ENCODE measurements at regions not wholly inside any gene's neighbourhood (a gene's known extent, or its start where the extent isn't known, plus 50 kb on each side); places are given as distances from the start of the nearest gene placed in this dataset.
A peak's percentile ranks its signal among the peaks of the same experiment; 100 is the strongest.

DNA sequence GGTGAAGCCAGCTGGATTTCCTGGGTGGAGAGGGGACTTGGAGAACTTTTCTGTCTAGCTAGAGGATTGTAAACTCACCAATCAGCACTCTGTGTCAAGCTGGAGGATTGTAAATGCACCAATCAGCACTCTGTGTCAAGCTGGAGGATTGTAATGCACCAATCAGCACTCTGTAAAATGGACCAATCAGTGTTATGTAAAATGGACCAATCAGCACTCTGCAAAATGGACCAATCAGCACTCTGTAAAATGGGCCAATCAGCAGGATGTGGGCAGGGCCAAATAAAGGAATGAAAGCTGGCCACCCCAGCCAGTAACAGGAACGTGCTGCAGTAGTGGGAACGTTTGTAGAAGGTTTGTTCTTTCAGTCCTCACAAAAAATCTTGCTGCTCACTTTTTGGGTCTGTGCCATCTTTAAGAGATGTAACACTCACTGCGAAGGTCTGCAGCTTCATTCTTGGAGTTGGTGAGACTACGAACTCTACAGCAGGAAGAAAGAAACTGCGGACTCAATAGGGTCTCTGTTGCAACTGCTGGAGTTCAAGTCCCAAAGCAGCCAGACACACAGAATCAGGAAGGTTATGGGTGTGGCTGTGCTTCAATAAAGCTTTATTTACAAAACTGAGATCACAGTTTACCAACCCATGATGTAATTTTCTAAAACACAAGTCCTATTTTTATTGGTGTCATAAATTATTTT, 145.7 kb upstream of the ERCC6L2 start:
- DNase-seq: no peak
- peaks cover 5% of the 10 kb centered on the region; the same call in 1 of the 2 replicates for H3K9me3 ChIP-seq

GRCh38 chr9:95729046-95729445, 146.4 kb upstream of the ERCC6L2 start:
- no peak for DNase-seq
- Histone ChIP-seq H3K36me3 (no peaks in the 10 kb centered on the region), H3K4me3 (no peak overlapping the region), H3K27me3 (no peaks in the 10 kb centered on the region), H3K9me3 (peaks cover 5% of the 10 kb centered on the region; the same call in 1 of the 2 replicates)

More for the DNA sequence above, 145.7 kb upstream of the ERCC6L2 start:
- no peaks in the 10 kb centered on the region for H3K27me3 ChIP-seq
- no peaks in the 10 kb centered on the region for H3K36me3 ChIP-seq
- H3K4me3 ChIP-seq: no peak overlapping the region

DNA sequence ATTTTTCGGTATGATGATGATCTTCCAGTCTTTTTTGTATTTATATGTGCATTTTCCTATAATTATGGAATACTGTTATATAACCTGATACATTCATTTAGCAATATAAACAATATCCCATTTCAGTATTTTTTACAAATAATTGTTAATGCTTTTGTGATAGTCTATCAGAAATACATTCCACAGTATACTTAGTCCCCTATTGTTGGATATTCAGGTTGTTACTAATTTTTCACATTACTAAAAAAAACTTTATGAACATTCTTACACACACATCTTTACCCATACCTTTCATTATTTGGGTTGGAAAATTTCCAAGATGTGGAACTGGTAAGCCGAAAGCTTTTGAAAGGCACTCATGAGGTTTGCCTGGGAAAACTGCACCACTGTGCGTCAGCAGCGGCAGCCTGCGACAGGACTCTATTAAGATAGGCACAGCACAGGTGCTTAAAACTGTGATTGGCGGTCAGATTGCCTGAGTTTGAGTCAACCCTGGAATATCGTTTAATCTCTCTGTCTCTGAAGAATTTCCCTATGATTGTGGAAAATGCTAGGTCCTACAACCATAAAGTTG, 147.5 kb upstream of the ERCC6L2 start:
- Histone ChIP-seq H3K27me3 (no peaks in the 10 kb centered on the region), H3K4me3 (no peak overlapping the region), H3K9me3 (peaks cover 5% of the 10 kb centered on the region; the same call in 1 of the 2 replicates), H3K36me3 (no peaks in the 10 kb centered on the region)
- DNase-seq: no peak

GRCh38 chr9:95726756-95727155, 148.7 kb upstream of the ERCC6L2 start:
- Histone ChIP-seq H3K9me3 (peaks cover 5% of the 10 kb centered on the region; the same call in 1 of the 2 replicates), H3K27me3 (no peaks in the 10 kb centered on the region), H3K4me3 (no peak overlapping the region), H3K36me3 (no peaks in the 10 kb centered on the region)
- DNase-seq: no peak

DNA sequence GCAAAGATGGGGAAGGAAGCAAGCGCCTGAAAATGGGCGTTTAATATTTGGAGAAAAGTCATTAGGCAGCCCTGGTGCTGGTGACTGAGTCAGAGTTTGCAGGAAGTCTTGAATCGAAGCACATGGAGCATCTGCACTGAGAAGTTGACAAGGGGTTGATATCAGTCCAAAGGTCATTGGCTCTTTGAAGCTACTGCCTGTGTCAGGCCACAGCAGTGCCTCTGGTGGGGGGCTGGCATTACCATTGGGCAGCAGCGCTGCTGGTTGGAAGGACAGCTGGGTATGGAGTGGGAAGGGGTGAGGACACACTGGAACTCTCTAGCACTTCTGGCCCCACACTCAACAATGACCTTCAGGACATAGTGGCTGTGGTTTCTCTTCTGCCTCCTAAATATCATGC, 150.4 kb upstream of the ERCC6L2 start:
- Histone ChIP-seq H3K4me3 (no peak overlapping the region), H3K9me3 (peaks cover 5% of the 10 kb centered on the region; the same call in 1 of the 2 replicates), H3K36me3 (no peaks in the 10 kb centered on the region), H3K27me3 (no peaks in the 10 kb centered on the region)
- DNase-seq: no peak

- Histone ChIP-seq H3K9me3 (no peaks in the 10 kb centered on the region), H3K4me3 (no peak overlapping the region), H3K27me3 (no peaks in the 10 kb centered on the region), H3K36me3 (no peaks in the 10 kb centered on the region)
- DNase-seq: no peak
Observed at GRCh38 chr9:95724253-95724991, 151.1 kb upstream of the ERCC6L2 start.

DNA sequence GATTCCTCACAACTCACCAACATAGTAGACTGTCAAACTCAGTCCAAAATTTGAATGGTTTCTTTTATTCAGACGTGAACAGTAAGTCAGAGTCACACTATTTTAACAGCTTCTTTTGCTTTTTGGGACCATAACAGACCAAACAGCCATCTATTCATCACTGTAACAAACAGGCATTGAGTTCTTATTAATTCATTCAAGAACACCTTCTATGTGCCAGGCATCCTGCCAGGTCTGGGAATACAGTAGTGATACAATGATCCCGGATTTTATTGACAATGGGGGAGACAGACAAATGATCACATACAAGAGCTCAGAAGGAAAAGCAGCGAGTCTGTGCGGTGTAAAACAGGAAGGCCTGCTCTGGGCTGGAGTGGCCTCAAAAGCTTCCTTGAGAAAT, 153.3 kb upstream of the ERCC6L2 start:
- Histone ChIP-seq H3K9me3 (no peaks in the 10 kb centered on the region), H3K27me3 (no peaks in the 10 kb centered on the region), H3K36me3 (no peaks in the 10 kb centered on the region), H3K4me3 (no peak overlapping the region)
- DNase-seq: no peak

- Histone ChIP-seq H3K9me3 (no peaks in the 10 kb centered on the region), H3K4me3 (no peak overlapping the region), H3K36me3 (no peaks in the 10 kb centered on the region), H3K27me3 (no peaks in the 10 kb centered on the region)
- peak; percentile 11 for DNase-seq
Observed at GRCh38 chr9:95721061-95721531, 154.4 kb upstream of the ERCC6L2 start.

DNA sequence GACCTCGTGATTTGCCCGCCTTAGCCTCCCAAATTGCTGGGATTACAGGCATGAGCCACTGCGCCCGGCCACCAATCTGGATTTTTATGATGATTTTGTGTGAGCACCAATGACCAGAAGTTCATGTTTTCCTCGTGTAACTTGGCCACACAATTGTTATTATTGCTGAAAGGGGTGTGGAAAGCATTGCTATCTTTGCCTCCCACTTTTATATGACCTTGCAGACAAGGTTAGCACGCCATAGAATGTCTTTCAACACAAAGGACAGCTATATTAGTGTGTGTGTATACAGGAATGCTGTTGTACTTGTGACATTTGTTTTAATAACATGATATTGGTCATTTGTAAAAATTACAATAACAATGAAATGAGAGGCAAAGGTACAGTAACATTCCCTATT, 155.0 kb upstream of the ERCC6L2 start:
- Histone ChIP-seq H3K4me3 (no peak overlapping the region), H3K27me3 (no peaks in the 10 kb centered on the region), H3K36me3 (no peaks in the 10 kb centered on the region), H3K9me3 (no peaks in the 10 kb centered on the region)
- no peak for DNase-seq

GRCh38 chr9:95719354-95719753, 156.1 kb upstream of the ERCC6L2 start:
- no peaks in the 10 kb centered on the region; the same call in 1 of the 2 replicates for H3K9me3 ChIP-seq
- no peak for DNase-seq
- H3K36me3 ChIP-seq: no peaks in the 10 kb centered on the region
- no peaks in the 10 kb centered on the region for H3K27me3 ChIP-seq
- no peak overlapping the region for H3K4me3 ChIP-seq

GRCh38 chr9:95718263-95718662, 157.2 kb upstream of the ERCC6L2 start:
- Histone ChIP-seq H3K4me3 (no peak overlapping the region), H3K36me3 (no peaks in the 10 kb centered on the region), H3K9me3 (no peaks in the 10 kb centered on the region; the same call in 1 of the 2 replicates), H3K27me3 (no peaks in the 10 kb centered on the region)
- DNase-seq: no peak

DNA sequence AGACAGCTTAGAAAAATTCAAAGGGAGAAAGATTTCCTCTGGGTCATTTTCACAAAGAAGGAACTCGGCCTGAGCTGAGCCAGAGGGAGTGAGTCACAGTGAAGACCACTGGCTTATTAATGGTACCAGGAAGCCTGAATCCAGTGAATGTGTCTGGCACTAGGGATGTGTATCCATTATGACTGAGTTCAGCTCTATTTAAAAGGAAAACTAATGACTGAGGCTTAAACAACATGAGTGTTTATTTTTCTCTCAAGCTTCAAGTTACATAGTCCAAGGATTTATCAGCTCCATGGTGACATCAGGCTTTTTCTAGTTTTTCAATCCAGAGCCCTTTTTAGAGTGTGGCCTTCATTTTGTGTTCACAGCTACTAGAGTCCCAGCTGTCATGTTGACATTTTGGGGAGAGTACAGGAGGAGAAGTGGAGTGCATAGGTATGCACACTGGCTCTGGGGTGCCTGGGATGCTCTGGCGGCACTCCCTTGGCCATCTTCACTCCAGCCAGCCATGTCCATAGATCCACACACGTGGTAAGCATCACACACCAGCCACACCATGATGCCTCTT, 159.5 kb upstream of the ERCC6L2 start:
- H3K9me3 ChIP-seq: no peaks in the 10 kb centered on the region; the same call in 1 of the 2 replicates
- H3K27me3 ChIP-seq: no peaks in the 10 kb centered on the region
- H3K4me3 ChIP-seq: no peak overlapping the region
- H3K36me3 ChIP-seq: no peaks in the 10 kb centered on the region
- peak; percentile 8 for DNase-seq

GRCh38 chr9:95710446-95710845, 165.0 kb upstream of the ERCC6L2 start:
- no peaks in the 10 kb centered on the region for H3K36me3 ChIP-seq
- no peak overlapping the region for H3K4me3 ChIP-seq
- no peaks in the 10 kb centered on the region for H3K27me3 ChIP-seq
- no peak for DNase-seq
- H3K9me3 ChIP-seq: no peaks in the 10 kb centered on the region; the same call in 1 of the 2 replicates

DNA sequence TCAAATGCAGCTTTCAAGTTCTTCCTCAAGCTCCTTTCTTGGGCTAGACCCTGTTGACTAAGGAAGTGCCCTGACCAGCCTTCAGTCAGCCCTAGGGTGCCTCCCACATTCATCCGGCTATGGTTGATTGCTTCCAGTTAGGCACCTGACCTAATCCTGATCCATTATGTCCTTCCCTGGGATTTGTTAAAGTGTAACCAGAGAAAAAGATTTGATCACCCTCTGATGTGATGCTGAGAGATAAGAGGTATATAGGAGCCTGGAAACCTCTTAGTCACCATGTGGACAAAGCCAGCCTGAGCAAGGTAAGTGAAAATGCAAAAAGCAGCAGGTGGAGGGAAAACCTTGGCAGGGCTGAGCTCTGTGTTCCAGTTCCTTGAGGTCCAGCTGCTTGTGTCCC, 178.8 kb upstream of the ERCC6L2 start:
- no peaks in the 10 kb centered on the region for H3K36me3 ChIP-seq
- peaks cover 4% of the 10 kb centered on the region; the same call in 1 of the 2 replicates for H3K9me3 ChIP-seq
- no peak overlapping the region for H3K4me3 ChIP-seq
- no peaks in the 10 kb centered on the region for H3K27me3 ChIP-seq
- no peak for DNase-seq

GRCh38 chr9:95691435-95691834, 174.7 kb upstream of the PTCH1 start:
- H3K36me3 ChIP-seq: no peaks in the 10 kb centered on the region
- H3K4me3 ChIP-seq: no peak overlapping the region
- no peaks in the 10 kb centered on the region for H3K27me3 ChIP-seq
- no peaks in the 10 kb centered on the region for H3K9me3 ChIP-seq
- DNase-seq: no peak

- Histone ChIP-seq H3K27me3 (no peaks in the 10 kb centered on the region), H3K4me3 (no peak overlapping the region), H3K9me3 (no peaks in the 10 kb centered on the region), H3K36me3 (no peaks in the 10 kb centered on the region)
- DNase-seq: no peak
Observed at GRCh38 chr9:95689669-95690068, 172.9 kb upstream of the PTCH1 start.

- no peaks in the 10 kb centered on the region for H3K36me3 ChIP-seq
- DNase-seq: no peak
- no peak overlapping the region for H3K4me3 ChIP-seq
- H3K27me3 ChIP-seq: no peaks in the 10 kb centered on the region
- no peaks in the 10 kb centered on the region for H3K9me3 ChIP-seq
Observed at GRCh38 chr9:95684516-95684915, 167.7 kb upstream of the PTCH1 start.

Measured in MG63 (cell line).